ENCODE measurements at regions not wholly inside any gene's neighbourhood (a gene's known extent, or its start where the extent isn't known, plus 50 kb on each side); places are given as distances from the start of the nearest gene placed in this dataset.

DNA sequence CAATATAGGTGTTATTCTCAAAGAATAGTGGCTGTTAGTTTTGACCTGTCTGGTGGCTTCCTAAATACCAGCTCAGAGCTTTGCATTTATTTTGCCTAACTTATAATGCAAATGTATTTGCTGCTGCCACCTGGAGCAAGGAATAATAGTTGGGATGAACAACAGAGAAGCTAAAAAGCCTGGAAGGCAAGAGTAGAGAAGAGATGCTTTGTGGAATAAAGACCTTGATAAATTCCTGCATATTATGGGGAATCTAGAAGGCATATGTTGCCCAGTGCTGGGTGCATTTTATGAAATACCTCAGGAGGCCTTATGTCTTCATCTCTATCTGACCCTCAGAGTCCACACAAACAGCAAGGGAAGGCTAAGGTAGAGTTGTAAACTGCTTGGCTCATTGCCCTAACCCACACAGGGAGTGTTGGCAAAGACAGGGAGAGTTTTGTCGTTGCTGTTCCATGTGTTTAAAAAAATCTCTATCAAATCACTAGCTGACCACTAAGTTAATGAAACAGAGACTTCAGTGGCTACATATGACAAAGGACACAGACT lies 53.7 kb upstream of the SCAF11 start:
- TF ChIP-seq, protein P1, sequence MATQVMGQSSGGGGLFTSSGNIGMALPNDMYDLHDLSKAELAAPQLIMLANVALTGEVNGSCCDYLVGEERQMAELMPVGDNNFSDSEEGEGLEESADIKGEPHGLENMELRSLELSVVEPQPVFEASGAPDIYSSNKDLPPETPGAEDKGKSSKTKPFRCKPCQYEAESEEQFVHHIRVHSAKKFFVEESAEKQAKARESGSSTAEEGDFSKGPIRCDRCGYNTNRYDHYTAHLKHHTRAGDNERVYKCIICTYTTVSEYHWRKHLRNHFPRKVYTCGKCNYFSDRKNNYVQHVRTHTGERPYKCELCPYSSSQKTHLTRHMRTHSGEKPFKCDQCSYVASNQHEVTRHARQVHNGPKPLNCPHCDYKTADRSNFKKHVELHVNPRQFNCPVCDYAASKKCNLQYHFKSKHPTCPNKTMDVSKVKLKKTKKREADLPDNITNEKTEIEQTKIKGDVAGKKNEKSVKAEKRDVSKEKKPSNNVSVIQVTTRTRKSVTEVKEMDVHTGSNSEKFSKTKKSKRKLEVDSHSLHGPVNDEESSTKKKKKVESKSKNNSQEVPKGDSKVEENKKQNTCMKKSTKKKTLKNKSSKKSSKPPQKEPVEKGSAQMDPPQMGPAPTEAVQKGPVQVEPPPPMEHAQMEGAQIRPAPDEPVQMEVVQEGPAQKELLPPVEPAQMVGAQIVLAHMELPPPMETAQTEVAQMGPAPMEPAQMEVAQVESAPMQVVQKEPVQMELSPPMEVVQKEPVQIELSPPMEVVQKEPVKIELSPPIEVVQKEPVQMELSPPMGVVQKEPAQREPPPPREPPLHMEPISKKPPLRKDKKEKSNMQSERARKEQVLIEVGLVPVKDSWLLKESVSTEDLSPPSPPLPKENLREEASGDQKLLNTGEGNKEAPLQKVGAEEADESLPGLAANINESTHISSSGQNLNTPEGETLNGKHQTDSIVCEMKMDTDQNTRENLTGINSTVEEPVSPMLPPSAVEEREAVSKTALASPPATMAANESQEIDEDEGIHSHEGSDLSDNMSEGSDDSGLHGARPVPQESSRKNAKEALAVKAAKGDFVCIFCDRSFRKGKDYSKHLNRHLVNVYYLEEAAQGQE (IDR thresholded peaks at IDR 0.05; ENCODE audit: insufficient read depth in 1 of 2, low read depth in 2 of 2, low read length in 1 of 2), result no peak
- no peak for TF ChIP-seq POLR2AphosphoS5 (IDR thresholded peaks at IDR 0.05; ENCODE audit: low read depth, low read length)
- in situ Hi-C loops (cut with HindIII; ENCODE audit: low pct_unique_long_range_greater_than_20kb, low sequenced_read_pairs), result no loop called here
- Histone ChIP-seq H3K4me3 (ENCODE audit: low read depth in 2 of 2, low read length in 2 of 2) (no peak overlapping the region), H3K27ac (ENCODE audit: low read length) (no peak overlapping the region), H3K27me3 (ENCODE audit: control insufficient read depth, insufficient read depth, low read length) (no peaks in the 10 kb centered on the region), H3K36me3 (ENCODE audit: control insufficient read depth, insufficient read depth, low read length) (no peaks in the 10 kb centered on the region; the same call in 1 of the 2 replicates), H3K4me1 (ENCODE audit: control insufficient read depth, insufficient read depth, low read length) (no peaks in the 10 kb centered on the region), H3K9me3 (ENCODE audit: control insufficient read depth, insufficient read depth, low read depth, low read length) (peaks cover 4% of the 10 kb centered on the region; the same call in 1 of the 2 replicates)
- ATAC-seq (no peak), DNase-seq (ENCODE audit: low read depth, low spot score) (no peak)
- intact Hi-C loops (cut with micrococcal nuclease; ENCODE audit: unreplicated experiment), result no loop called here
- BruUV-seq (replicated peaks), result no TSS peak
- ChIA-PET POLR2A (no interaction called here), CTCF (no interaction called here)
